GM19238 (cell line): ENCODE measurements at regions not wholly inside any gene's neighbourhood (a gene's known extent, or its start where the extent isn't known, plus 50 kb on each side); places are given as distances from the start of the nearest gene placed in this dataset.

Experiments used
- DNase-seq: peaks from one replicate; pipeline ENCODE4 v3.0.0; 2011; ENCODE audit warnings: low spot score; ENCODE audit not compliant: insufficient read length

GRCh38 chr1:221456918-221457317, 285.0 kb downstream of the DUSP10 start:
- no peak for DNase-seq

DNA sequence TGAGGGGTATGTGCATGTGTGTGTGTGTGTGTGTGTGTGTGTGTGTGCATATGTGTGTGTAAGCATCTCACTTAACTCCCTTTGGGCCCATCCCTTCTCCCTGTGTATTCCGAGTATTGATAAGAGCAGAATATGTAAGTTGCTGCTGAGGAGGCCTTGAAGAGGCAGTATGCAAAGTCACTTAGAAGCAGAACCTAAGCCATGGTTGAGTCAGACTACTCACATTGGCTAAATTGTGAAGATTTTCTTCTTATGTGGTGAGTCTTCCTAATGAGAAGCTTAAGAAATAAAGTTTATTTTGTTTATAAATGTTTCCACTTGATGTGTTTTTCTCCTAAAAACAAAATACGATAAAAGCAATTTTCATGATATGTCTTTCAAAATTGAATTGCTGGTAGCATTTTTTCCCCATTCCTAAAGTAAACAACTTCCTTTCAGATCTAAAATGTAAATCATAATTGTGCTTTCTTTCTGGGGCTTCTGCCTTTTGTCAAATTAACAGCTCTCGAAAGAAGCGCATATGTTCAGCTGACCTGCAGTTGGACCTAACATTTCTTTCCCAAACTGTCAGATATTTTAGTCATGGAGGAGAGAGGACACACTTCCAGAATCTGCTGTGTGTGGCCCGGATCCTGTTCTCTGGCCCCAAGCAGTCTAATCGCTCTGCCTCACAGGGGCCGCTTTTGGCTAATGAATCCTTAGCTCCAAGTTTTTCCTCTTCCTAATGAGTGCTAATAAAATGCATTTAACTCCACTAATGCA, 284.0 kb downstream of the DUSP10 start:
- DNase-seq: no peak

GRCh38 chr1:221458447-221459156, 283.3 kb downstream of the DUSP10 start:
- DNase-seq: no peak

- no peak for DNase-seq
These were observed 282.3 kb downstream of the DUSP10 start for GRCh38 chr1:221459558-221459957.

- DNase-seq: no peak
These were observed 279.5 kb downstream of the DUSP10 start for GRCh38 chr1:221462345-221462744.

DNA sequence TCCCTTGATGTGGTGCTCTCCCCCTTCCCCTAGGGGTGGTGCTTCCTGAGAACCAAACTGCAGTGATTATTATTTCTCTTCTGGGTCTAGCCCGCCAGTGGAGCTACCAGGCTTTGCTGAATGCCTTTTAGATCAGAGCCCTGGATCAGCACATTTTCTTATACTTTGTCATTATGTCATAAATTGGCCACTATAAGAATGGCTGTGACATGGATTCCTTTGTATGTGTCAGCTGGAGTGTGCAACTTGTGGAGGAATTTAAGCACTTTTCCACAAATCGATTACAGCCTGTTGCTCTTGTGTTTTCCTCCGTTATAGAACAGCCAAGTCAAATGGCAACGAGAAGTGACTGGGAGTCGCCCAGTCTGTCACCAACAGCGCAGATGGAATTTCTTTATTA, 273.3 kb downstream of the DUSP10 start:
- no peak for DNase-seq

DNA sequence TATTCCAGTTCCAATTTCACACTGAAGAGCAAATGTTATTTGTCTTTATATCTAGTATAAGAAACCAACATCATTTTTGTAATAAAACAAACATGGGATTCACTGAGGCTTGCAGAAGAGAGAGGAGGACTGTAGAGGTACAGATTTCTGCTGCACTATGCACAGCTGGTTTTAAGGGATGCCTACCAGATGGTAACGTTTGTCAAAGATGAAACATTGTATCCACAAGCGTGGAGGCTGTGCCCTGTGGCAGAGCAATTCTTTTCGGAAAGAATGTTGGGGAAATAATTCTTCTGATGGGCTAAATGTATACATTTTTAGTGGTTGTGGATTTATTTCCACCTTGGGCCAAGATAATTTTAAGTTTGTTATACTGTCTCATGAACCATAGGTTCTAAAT, 272.4 kb downstream of the DUSP10 start:
- no peak for DNase-seq

DNA sequence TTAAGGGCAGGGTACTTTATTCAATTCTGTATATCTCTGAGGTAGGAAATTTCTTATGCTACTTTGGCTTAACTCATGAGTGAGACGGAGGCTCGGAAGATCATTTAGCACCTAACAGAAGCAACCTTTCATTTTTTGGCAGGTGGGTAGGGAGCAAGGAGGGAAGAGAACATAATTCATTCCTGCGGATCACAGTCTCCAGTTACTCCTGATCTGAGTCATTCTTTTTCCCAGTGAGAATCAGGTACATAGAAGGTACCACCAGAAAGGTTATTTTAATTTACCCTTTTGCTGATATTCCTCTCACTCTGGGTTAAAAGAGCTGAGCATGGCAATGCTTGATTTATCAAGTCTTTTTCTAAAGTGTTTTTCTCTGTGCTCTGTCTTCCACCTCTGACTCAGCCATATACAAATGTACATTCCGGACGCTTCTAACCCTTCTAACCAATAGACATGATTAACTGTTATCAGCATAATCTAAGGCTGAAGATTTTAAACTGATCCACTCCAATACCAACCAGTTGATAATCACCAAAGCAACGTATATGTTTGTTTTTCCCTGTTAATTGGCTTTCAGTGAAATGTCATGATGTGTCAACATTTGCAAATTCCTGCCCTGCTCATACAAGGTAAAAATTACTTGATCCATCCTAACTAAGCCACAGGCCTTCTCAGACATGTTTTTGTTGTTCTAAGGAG, 271.7 kb downstream of the DUSP10 start:
- DNase-seq: no peak

- DNase-seq: no peak
These were observed 268.5 kb downstream of the DUSP10 start for GRCh38 chr1:221473411-221473810.

DNA sequence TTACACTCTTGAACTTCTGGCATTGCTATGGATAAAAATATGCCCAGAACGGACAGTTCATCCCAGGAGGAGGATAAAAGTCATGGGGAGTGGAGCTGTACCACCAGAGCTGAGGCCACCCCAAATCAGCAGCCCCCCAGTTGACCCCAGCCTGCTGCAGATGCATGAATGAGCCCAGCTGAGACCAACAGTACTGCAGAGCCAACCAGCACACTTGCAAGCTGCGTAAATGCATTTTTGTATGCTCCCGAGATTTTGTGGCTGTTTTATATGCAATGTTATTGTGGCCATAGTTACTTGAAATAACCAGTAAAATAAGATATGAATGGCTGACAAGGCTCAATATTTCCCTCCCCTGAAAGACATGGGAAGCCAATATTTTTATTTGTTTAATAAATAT, 264.6 kb downstream of the DUSP10 start:
- no peak for DNase-seq

GRCh38 chr1:221478050-221478949, 263.6 kb downstream of the DUSP10 start:
- peak; percentile 7 for DNase-seq

- no peak for DNase-seq
These were observed 253.9 kb downstream of the DUSP10 start for GRCh38 chr1:221487781-221488524.

DNA sequence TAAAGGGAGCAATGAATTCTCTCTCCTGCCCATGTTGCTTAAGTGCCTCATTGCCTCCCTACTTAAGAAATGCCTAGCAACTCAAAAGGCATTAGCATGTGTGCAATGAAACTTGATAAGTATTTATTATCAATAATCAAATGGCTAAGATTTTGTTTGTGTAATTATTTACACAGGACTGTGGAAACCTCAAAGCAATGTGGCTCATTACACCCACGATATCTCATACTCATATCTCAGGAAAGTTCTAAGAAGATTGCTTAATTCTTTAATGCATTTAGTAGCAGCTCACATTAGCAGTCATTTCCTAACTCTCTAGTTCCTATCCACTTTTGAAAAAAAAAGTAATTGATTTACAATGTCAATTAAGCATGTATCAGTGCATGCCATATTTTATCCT, 253.3 kb downstream of the DUSP10 start:
- DNase-seq: no peak

DNA sequence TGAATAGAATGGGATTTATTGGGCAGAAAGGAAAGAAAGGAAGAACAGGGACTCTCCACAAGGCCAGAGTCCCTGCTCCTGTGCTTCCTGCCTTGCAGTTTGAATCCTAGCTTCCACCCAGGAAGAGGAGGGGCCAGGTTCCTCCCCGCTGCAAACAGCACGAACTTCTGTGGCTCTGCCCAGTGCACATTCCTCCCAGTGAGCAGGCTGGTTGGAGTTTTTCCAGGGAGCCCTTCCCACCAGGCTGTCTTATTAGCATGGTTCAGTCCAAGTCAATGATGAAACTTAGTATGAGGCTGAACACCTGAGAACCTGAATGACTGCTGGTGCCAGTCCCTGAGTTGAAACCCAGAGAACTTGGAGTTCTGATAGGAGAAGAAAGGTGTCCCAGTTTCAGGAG, 247.2 kb downstream of the DUSP10 start:
- no peak for DNase-seq

DNA sequence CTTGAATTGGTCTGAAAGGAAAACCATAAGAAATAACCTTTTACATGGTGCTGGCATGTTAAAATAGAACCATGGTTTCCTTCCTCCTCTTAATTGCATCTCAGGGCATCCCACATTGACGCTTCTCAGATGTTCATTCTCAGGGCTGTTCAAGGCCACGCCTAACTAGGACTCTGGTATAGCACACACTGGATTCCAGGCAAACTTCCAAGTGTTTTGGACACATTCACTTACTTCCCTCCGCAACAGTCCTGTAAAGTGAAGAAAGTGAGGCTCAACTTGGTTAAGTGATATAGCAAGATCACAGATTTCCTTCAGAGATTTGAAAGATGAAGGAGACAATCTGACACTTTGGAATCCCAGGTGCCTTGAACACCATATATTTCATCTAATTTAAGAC, 244.8 kb downstream of the DUSP10 start:
- no peak for DNase-seq

- no peak for DNase-seq
These were observed 238.6 kb downstream of the DUSP10 start for GRCh38 chr1:221503268-221503667.

DNA sequence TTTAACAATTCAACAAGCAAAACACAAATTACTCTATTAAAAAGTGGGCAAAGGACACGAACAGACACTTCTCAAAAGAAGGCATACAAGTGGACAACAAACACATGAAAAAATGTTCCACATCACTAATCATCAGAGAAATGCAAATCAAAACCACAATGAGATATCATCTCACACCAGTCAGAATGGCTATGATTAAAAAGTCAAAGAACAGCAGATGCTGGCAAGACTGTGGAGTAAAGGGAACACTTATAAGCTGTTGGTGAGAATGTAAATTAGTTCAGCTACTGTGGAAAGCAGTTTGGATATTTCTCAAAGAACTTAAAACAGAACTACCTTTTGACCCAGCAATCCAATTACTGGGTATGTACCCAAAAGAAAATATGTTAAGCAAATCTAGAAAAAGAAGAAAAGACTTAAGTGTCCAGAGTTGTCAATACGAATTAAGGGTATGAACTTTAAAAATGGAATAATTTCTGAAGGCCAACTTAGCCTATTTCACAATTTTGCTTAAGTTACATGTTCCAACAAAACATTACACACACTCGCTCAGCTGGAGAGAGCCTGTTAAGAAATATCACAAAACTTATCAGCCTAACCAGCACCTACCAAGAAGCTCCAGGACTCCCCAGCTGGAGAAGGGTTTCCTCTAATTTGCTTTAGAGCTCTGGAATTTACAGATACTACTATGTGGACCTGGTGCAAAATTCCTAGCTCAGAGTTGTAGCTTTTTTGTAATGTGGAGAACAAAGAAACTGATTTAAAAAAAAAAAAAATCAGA, 232.1 kb downstream of the DUSP10 start:
- DNase-seq: no peak

DNA sequence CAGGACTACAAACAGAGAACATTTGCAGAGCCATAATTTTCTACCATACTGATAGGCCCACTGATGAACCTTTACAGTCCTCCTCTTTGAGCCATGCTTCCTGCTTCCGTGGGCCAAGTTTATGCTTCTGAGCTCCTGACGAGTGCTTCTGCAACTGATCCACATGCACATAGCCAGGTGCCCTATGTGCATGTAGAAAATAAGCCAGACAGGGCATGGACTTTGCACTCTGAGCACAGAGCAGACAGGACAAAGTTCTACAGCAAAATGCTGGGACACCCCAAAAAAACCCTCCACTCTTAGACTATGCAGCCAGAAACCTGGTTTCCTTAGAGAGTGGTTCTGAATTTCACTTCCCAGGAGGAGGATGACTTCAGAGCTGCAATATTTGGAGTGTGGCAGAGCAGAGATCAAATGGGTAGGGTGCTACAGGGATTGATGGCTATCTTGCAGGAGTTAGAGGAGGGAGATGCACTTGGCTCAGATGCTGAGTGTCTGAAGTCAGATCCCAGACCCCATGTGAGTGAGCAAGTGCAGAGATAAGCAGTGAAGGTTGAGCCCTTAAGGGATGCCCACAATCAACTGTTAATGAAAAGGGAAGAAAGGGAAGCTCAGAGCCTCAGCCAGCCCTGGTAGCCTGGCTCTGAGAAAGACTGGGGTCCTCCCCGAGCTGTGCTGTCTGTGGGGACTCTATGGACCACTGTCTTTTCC, 230.9 kb downstream of the DUSP10 start:
- DNase-seq: no peak

- DNase-seq: no peak
These were observed 230.1 kb downstream of the DUSP10 start for GRCh38 chr1:221511797-221512196.
